ENCODE measurements at regions not wholly inside any gene's neighbourhood (a gene's known extent, or its start where the extent isn't known, plus 50 kb on each side); places are given as distances from the start of the nearest gene placed in this dataset.

DNA sequence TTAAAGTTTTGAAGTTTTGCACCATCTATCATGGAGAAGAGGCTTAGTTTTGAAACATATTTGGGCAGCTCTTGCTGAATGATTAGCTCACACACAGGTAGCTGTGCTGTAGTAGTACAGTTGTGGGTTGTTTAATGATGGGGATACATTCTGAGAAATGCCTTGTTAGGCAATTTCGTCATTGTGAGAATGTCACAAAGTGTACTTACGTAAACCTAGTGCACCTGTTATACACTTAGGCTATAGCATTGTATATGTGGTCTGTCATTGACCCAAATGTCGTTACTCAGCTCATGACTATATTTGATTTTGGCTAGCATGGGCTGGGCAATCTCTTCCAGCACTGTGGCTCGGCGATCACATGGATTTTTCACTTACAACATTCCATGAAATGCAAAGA, 247.2 kb upstream of the IGFBP3 start:
- Histone ChIP-seq H3K27me3 (ENCODE audit: control insufficient read depth, insufficient read depth, low read length, poor library complexity, severe bottlenecking) (no peaks in the 10 kb centered on the region), H3K4me1 (ENCODE audit: control insufficient read depth, insufficient read depth, low read length) (no peaks in the 10 kb centered on the region), H3K27ac (ENCODE audit: insufficient read depth, low read depth, low read length, poor library complexity, severe bottlenecking) (no peak overlapping the region), H3K4me3 (ENCODE audit: insufficient read depth, low read depth, low read length) (no peak overlapping the region), H3K36me3 (ENCODE audit: control insufficient read depth, insufficient read depth, low read length) (no peaks in the 10 kb centered on the region), H3K9me3 (ENCODE audit: control insufficient read depth, low read length) (no peaks in the 10 kb centered on the region)
- WGBS, 2 experiments, result 92 to 94% methylated on average over 3 to 5 of the region's 5 CpGs

DNA sequence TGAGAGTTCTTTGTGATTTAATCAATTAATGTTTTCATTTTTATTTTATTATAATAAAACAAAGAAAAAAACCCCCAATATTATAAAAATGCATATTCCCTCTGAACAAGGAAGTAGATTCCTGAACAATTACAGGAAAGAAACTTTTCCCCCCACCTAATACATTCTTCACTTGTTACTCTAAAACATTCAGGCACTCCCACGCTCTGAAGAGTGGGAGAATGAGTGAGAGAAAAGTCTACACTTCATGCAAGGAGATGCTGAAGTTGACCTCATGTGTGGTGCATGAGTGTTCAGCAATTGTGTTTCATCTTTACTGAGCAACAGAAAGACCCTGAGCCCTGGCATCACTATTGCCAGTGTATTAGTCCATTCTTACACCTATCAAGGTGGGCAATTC, 244.2 kb upstream of the IGFBP3 start:
- H3K4me3 ChIP-seq (ENCODE audit: insufficient read depth, low read depth, low read length), result no peak overlapping the region
- H3K4me1 ChIP-seq (ENCODE audit: control insufficient read depth, insufficient read depth, low read length), result no peaks in the 10 kb centered on the region
- no peaks in the 10 kb centered on the region for H3K27me3 ChIP-seq (ENCODE audit: control insufficient read depth, insufficient read depth, low read length, poor library complexity, severe bottlenecking)
- H3K36me3 ChIP-seq (ENCODE audit: control insufficient read depth, insufficient read depth, low read length), result no peaks in the 10 kb centered on the region
- no peaks in the 10 kb centered on the region for H3K9me3 ChIP-seq (ENCODE audit: control insufficient read depth, low read length)
- 92 to 100% methylated on average over 1 of the region's 1 CpG for WGBS, 2 experiments
- H3K27ac ChIP-seq (ENCODE audit: insufficient read depth, low read depth, low read length, poor library complexity, severe bottlenecking), result no peak overlapping the region

DNA sequence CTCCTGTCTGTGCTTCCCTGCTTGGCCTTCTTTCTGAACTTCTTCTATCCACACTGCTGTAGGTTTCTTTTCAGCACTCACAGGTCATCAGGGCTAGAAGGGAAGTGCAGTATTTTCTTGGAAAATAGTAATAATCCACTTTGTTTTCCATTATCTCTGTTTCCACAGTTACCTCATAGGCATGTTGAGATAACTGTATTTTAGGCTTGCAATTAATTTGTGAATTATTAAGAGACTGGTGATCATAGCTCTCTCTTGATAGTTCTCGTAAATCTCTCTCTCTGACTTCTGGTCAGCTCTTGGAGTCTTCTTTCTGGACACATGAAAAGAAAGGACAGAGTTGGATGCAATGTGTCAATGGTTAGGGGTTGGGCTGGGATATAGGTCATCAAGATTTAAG, 243.6 kb upstream of the IGFBP3 start:
- no peaks in the 10 kb centered on the region for H3K36me3 ChIP-seq (ENCODE audit: control insufficient read depth, insufficient read depth, low read length)
- H3K4me3 ChIP-seq (ENCODE audit: insufficient read depth, low read depth, low read length), result no peak overlapping the region
- no peaks in the 10 kb centered on the region for H3K9me3 ChIP-seq (ENCODE audit: control insufficient read depth, low read length)
- no peaks in the 10 kb centered on the region for H3K4me1 ChIP-seq (ENCODE audit: control insufficient read depth, insufficient read depth, low read length)
- 62 to 67% methylated on average over 1 of the region's 1 CpG for WGBS, 2 experiments
- H3K27me3 ChIP-seq (ENCODE audit: control insufficient read depth, insufficient read depth, low read length, poor library complexity, severe bottlenecking), result no peaks in the 10 kb centered on the region
- no peak overlapping the region for H3K27ac ChIP-seq (ENCODE audit: insufficient read depth, low read depth, low read length, poor library complexity, severe bottlenecking)

DNA sequence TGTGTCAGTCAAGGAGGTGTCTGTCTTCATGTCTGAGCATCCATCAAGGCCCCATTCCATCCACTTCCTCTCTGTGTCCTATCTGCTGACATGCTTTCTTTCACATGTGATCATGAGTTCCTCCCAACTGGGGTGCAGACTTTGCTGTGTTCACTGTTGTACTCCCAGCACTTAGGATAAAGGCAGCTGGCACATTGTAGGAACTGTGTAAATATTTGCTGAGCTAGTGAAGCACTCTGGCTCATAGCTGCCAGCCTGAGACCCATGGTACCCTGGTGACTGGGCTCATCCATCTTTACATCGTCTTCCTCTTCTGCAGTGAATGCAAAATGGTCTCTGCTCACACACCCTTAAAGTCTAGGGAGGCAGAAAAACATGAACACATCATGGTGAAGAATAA, 242.2 kb upstream of the IGFBP3 start:
- Histone ChIP-seq H3K36me3 (ENCODE audit: control insufficient read depth, insufficient read depth, low read length) (no peaks in the 10 kb centered on the region), H3K4me3 (ENCODE audit: insufficient read depth, low read depth, low read length) (no peak overlapping the region), H3K9me3 (ENCODE audit: control insufficient read depth, low read length) (no peaks in the 10 kb centered on the region), H3K27me3 (ENCODE audit: control insufficient read depth, insufficient read depth, low read length, poor library complexity, severe bottlenecking) (no peaks in the 10 kb centered on the region), H3K4me1 (ENCODE audit: control insufficient read depth, insufficient read depth, low read length) (no peaks in the 10 kb centered on the region), H3K27ac (ENCODE audit: insufficient read depth, low read depth, low read length, poor library complexity, severe bottlenecking) (no peak overlapping the region)
- 81 to 94% methylated on average over 1 of the region's 1 CpG for WGBS, 2 experiments

DNA sequence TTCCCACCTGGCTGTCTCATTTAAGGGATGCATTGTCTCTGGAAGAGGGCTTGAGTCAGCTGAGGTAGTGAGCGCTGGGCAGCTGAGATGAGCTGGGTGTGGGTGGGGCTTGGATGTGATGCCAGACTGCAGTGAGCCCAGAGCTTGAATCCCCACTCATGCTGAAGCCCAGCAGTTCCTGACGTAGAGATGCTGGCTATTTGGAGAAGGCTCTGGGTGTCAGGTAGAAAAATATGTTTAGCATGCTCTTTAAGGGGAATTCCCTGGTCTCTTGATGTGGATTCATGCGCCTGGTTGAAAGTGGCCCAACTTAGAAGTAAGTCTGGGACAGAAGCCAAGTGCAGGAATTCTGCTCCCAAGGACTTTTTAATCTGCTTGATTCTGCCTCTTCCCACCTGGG, 241.5 kb upstream of the IGFBP3 start:
- 68 to 80% methylated on average over 3 of the region's 3 CpGs for WGBS, 2 experiments
- Histone ChIP-seq H3K36me3 (ENCODE audit: control insufficient read depth, insufficient read depth, low read length) (no peaks in the 10 kb centered on the region), H3K4me3 (ENCODE audit: insufficient read depth, low read depth, low read length) (no peak overlapping the region), H3K27me3 (ENCODE audit: control insufficient read depth, insufficient read depth, low read length, poor library complexity, severe bottlenecking) (no peaks in the 10 kb centered on the region), H3K27ac (ENCODE audit: insufficient read depth, low read depth, low read length, poor library complexity, severe bottlenecking) (no peak overlapping the region), H3K4me1 (ENCODE audit: control insufficient read depth, insufficient read depth, low read length) (peaks cover 2% of the 10 kb centered on the region), H3K9me3 (ENCODE audit: control insufficient read depth, low read length) (no peaks in the 10 kb centered on the region)

DNA sequence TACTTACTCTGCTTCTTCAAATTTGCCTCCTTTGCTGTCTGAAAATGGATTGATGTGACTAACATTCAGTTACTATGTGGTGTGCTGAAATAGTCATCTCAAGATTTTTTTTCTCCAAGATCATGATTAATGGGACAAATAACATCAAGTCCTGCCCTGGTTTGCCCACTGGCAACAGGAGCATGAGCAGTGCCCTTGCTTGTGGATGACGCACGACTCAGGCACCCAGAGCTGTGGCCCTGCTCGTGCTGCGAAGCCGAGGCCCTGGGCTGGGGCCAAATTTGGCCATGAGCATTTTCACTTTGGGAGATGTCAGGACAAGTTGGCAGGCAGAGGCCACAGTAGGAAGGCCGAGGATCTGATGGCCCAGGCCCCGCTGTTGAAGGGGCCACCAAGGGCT, 239.8 kb upstream of the IGFBP3 start:
- Histone ChIP-seq H3K4me1 (ENCODE audit: control insufficient read depth, insufficient read depth, low read length) (peaks cover 2% of the 10 kb centered on the region), H3K9me3 (ENCODE audit: control insufficient read depth, low read length) (no peaks in the 10 kb centered on the region), H3K36me3 (ENCODE audit: control insufficient read depth, insufficient read depth, low read length) (no peaks in the 10 kb centered on the region), H3K4me3 (ENCODE audit: insufficient read depth, low read depth, low read length) (no peak overlapping the region), H3K27me3 (ENCODE audit: control insufficient read depth, insufficient read depth, low read length, poor library complexity, severe bottlenecking) (no peaks in the 10 kb centered on the region), H3K27ac (ENCODE audit: insufficient read depth, low read depth, low read length, poor library complexity, severe bottlenecking) (no peak overlapping the region)
- 90 to 94% methylated on average over 7 of the region's 7 CpGs for WGBS, 2 experiments

DNA sequence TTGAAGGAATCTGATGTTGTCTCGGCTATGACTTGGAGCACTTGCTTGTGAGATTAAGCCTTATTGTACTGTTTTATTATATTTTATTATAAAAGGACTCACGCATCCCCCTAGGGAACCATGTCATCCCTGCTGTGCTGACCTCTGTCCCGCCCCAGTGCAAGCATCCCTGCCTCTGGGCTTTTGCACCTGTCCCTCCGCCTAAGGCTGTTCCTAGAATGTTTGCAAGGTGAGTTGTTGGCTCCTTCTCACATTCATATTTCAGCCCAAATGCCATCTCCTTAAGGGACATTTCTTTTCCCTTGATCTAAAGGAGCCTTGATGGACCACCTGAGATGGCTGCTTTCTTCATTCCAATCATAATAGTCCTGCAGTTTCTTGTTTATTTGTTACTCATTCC, 236.9 kb upstream of the IGFBP3 start:
- 87 to 89% methylated on average over 3 to 4 of the region's 4 CpGs for WGBS, 2 experiments
- no peak overlapping the region for H3K4me3 ChIP-seq (ENCODE audit: insufficient read depth, low read depth, low read length)
- peaks cover 2% of the 10 kb centered on the region for H3K4me1 ChIP-seq (ENCODE audit: control insufficient read depth, insufficient read depth, low read length)
- no peaks in the 10 kb centered on the region for H3K36me3 ChIP-seq (ENCODE audit: control insufficient read depth, insufficient read depth, low read length)
- H3K27ac ChIP-seq (ENCODE audit: insufficient read depth, low read depth, low read length, poor library complexity, severe bottlenecking), result no peak overlapping the region
- H3K9me3 ChIP-seq (ENCODE audit: control insufficient read depth, low read length), result no peaks in the 10 kb centered on the region
- H3K27me3 ChIP-seq (ENCODE audit: control insufficient read depth, insufficient read depth, low read length, poor library complexity, severe bottlenecking), result no peaks in the 10 kb centered on the region

DNA sequence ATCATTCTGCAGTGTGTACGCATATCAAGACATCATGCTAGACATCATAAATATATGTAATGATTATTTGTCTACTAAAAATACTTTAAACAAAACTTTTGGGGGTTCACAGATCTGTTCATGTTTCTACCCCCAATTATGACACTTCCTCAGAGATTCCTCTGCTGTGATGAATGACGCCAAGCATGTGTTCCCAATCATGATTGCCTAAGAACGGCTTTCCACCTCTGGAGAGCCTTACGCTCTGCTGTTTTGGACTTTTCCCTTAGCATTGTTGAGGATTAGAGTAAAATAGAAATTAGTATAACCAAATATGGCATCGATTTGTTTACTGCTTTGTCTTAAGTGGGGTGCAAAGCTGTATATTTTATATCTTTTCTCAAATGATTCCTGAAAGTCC, 236.3 kb upstream of the IGFBP3 start:
- WGBS, 2 experiments, result 93 to 97% methylated on average over 3 to 4 of the region's 5 CpGs
- Histone ChIP-seq H3K9me3 (ENCODE audit: control insufficient read depth, low read length) (no peaks in the 10 kb centered on the region), H3K4me3 (ENCODE audit: insufficient read depth, low read depth, low read length) (no peak overlapping the region), H3K27ac (ENCODE audit: insufficient read depth, low read depth, low read length, poor library complexity, severe bottlenecking) (no peak overlapping the region), H3K4me1 (ENCODE audit: control insufficient read depth, insufficient read depth, low read length) (peaks cover 2% of the 10 kb centered on the region), H3K27me3 (ENCODE audit: control insufficient read depth, insufficient read depth, low read length, poor library complexity, severe bottlenecking) (no peaks in the 10 kb centered on the region), H3K36me3 (ENCODE audit: control insufficient read depth, insufficient read depth, low read length) (no peaks in the 10 kb centered on the region)

DNA sequence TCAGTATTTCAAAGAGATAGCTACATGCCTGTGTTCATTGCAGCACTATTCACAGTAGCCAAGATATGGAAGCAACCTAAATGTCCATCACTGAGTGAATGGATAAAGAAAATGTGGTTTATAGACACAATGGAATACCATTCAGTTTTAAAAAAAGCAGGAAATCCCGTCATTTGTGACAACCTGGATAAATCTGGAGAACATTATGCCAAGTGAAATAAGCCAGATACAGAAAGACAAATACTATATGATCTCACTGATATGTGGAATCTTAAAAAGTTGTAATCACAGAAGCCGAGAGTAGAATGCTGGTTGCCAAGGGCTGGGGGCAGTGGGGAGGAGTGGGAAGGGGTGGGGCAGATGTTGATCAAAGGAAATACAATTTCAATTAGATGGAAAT, 235.8 kb upstream of the IGFBP3 start:
- Histone ChIP-seq H3K36me3 (ENCODE audit: control insufficient read depth, insufficient read depth, low read length) (no peaks in the 10 kb centered on the region), H3K4me1 (ENCODE audit: control insufficient read depth, insufficient read depth, low read length) (peaks cover 2% of the 10 kb centered on the region), H3K4me3 (ENCODE audit: insufficient read depth, low read depth, low read length) (no peak overlapping the region), H3K9me3 (ENCODE audit: control insufficient read depth, low read length) (no peaks in the 10 kb centered on the region), H3K27ac (ENCODE audit: insufficient read depth, low read depth, low read length, poor library complexity, severe bottlenecking) (no peak overlapping the region), H3K27me3 (ENCODE audit: control insufficient read depth, insufficient read depth, low read length, poor library complexity, severe bottlenecking) (no peaks in the 10 kb centered on the region)
- 65 to 79% methylated on average over 2 of the region's 2 CpGs for WGBS, 2 experiments

DNA sequence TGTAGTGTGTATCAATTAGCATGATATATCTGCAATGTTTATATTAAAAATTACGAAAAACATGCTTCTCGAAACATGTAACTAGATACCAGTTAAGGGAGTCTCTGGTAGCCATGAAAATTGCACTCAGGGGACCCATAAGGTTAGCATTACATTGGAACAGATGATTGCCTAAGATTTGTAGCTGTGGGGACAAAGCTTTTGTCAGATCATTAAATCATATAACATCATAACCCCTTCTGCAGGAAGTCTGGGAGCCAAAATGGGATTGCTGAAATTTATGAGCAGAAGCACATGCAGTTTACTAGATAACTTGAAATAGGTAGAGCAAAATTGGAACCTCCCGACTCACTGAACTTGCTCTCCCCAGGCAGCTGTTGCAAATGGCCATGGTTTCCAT, 235.0 kb upstream of the IGFBP3 start:
- no peak overlapping the region for H3K27ac ChIP-seq (ENCODE audit: insufficient read depth, low read depth, low read length, poor library complexity, severe bottlenecking)
- no peaks in the 10 kb centered on the region for H3K36me3 ChIP-seq (ENCODE audit: control insufficient read depth, insufficient read depth, low read length)
- WGBS, 2 experiments, result 94 to 100% methylated on average over 3 of the region's 3 CpGs

DNA sequence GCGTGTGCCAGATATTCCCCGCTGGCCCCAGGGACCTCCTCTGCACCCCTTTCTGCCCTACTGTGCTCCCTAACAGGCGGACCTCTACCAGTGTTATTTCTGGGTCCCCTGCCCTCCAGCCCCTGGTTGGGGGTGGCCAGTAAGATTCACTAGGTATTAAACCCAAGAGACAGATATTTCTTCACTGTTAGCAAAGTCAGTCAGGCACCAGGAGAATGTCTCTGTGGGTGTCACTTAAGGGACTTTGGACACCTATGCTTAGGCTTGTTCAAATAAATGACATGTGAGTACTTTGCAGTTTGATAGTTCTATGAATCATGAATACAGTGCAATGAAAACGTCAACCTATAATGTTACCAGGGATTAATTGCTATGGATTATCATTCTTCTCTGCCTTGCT, 234.3 kb upstream of the IGFBP3 start:
- H3K4me3 ChIP-seq (ENCODE audit: insufficient read depth, low read depth, low read length), result no peak overlapping the region
- no peaks in the 10 kb centered on the region for H3K9me3 ChIP-seq (ENCODE audit: control insufficient read depth, low read length)
- H3K27me3 ChIP-seq (ENCODE audit: control insufficient read depth, insufficient read depth, low read length, poor library complexity, severe bottlenecking), result no peaks in the 10 kb centered on the region
- H3K27ac ChIP-seq (ENCODE audit: insufficient read depth, low read depth, low read length, poor library complexity, severe bottlenecking), result no peak overlapping the region
- peaks cover 2% of the 10 kb centered on the region for H3K4me1 ChIP-seq (ENCODE audit: control insufficient read depth, insufficient read depth, low read length)
- H3K36me3 ChIP-seq (ENCODE audit: control insufficient read depth, insufficient read depth, low read length), result no peaks in the 10 kb centered on the region
- WGBS, 2 experiments, result 95 to 96% methylated on average over 4 of the region's 4 CpGs

More for the DNA sequence above, 235.0 kb upstream of the IGFBP3 start:
- Histone ChIP-seq H3K4me3 (ENCODE audit: insufficient read depth, low read depth, low read length) (no peak overlapping the region), H3K4me1 (ENCODE audit: control insufficient read depth, insufficient read depth, low read length) (peaks cover 2% of the 10 kb centered on the region), H3K9me3 (ENCODE audit: control insufficient read depth, low read length) (no peaks in the 10 kb centered on the region), H3K27me3 (ENCODE audit: control insufficient read depth, insufficient read depth, low read length, poor library complexity, severe bottlenecking) (no peaks in the 10 kb centered on the region)
